SW480 (cell line): ENCODE measurements at regions not wholly inside any gene's neighbourhood (a gene's known extent, or its start where the extent isn't known, plus 50 kb on each side); places are given as distances from the start of the nearest gene placed in this dataset.

Experiments
- DNase-seq: peaks from one replicate; pipeline ENCODE4 v3.0.0-alpha.2; 2016; ENCODE audit warnings: low spot score

- DNase-seq: no peak
These were observed 239.0 kb downstream of the EIPR1 start for GRCh38 chr2:3138621-3139020.

DNA sequence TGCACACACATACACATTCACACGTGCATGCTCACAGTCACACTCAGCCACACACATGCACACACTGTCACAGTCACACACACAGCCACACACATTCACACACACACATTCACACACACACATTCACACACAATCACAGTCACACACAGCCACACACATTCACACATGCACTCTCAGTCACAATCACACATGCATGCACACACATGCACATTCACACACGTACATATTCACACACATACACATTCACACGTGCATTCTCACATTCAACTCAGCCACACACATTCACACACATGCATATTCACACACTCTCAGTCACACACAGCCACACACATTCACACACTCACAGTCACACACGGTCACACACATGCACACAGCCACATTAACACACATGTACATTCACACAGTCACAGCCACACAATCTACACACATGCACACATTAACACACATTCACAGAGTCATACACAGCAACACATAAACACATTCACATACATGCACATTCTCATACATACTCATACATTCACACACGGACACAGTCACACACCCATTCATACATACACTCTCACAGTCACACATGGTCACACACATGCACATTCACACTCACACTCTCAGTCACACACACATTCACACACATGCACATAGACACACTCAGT is 239.8 kb downstream of the EIPR1 start:
- no peak for DNase-seq

- DNase-seq: no peak
These were observed 241.9 kb downstream of the EIPR1 start for GRCh38 chr2:3135676-3136075.

DNA sequence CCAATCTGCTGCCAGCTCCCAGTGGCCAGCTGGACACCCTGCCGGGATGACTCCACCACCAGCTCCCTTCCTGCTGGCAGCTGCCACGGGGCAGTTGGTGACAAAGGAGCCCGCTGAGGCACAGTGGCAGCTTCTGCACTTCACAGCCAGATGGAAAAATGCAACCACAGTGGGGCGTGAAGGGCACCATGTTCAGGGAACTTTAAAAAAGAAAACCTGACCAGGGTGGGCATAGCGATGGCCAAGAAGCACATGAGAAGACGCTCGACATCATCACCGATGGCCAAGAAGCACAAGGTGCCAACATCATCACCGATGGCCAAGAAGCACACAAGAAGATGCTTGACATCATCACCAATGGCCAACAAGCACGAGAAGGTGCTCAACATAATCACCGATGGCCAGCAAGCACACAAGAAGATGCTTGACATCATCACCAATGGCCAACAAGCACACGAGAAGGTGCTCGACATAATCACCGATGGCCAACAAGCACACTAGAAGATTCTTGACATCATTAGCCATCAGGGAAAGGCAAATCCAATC is 243.5 kb downstream of the EIPR1 start:
- DNase-seq: no peak

GRCh38 chr2:3132966-3133365 is 244.7 kb downstream of the EIPR1 start:
- DNase-seq: no peak

DNA sequence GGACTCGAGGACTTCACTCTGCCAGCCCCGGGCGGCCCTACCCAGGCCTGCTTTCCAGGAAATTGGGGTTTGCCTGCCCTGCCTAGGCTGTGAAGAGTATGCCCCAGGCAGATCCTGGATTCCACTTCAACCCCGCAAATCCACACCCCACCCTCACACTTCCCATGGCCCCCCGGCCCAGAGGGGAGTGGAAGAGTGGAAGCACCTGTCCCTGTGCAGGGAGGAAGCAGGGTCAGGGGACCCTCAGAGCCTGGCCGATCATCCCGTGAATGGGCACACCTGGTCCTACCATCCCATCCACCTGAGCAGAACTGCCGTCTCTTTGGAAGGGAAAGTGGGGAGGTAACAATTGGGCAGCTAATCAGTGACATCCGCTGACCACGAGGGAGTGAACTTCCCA is 245.2 kb downstream of the EIPR1 start:
- DNase-seq: no peak

GRCh38 chr2:3131636-3132326 is 245.8 kb downstream of the EIPR1 start:
- DNase-seq: no peak

- DNase-seq: no peak
These were observed 246.6 kb downstream of the EIPR1 start for GRCh38 chr2:3130889-3131635.

DNA sequence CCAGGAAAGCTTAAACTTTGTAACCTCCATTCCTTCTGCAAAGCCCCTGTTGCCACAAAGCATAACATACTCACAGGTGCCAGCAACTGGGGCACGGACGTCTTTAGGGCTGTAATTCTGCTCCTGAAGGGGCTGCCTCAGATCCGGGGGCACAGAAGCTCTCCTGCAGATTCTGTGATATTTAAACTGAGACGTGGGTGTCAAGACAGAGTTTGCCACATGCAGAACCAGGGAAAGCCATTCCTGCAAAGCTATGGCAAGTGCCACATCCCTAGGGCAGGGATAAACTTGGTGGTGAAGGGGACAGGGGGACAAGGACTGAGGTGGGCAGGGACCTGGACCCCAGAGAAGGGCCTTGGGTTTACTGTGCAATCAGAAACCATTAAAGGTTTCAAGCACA is 247.2 kb downstream of the EIPR1 start:
- DNase-seq: no peak

DNA sequence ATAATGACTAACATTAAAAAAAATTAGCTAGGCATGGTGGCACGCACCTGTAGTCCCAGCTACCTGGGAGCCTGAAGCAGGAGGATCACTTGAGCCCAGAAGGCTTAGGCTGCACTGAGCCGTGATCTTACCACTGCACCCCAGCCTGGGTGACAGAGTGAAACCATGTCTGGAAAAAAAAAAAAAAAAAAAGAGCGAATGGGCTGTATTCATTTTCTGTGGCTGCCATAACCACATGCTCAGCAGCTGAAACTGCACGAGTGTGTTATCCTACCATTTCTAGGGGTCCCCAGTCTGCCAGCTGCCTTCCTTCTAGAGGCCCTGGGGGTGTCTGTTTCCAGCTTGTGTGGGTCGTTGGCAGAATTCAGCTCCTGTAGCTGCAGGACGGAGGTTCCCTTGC is 247.8 kb downstream of the EIPR1 start:
- no peak for DNase-seq

DNA sequence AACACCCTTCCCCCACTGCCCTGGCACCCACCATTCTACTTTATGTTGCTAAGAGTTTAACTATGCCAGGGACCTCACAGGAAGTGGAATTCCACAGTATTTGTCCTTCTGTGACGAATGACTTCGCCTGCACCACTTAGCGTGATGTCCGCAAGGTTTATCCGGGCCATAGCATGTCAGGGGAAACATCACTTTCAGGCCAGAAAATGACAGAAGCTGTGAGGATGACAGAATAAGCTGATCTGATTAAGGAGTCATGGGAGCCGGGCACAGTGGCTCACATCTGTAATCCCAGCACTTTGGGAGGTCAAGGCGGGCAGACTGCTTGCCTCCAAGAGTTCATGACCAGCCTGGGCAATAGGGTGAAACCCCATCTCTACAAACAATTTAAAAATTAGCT is 248.8 kb downstream of the EIPR1 start:
- no peak for DNase-seq

GRCh38 chr2:3127710-3128109 is 249.9 kb downstream of the EIPR1 start:
- DNase-seq: no peak

DNA sequence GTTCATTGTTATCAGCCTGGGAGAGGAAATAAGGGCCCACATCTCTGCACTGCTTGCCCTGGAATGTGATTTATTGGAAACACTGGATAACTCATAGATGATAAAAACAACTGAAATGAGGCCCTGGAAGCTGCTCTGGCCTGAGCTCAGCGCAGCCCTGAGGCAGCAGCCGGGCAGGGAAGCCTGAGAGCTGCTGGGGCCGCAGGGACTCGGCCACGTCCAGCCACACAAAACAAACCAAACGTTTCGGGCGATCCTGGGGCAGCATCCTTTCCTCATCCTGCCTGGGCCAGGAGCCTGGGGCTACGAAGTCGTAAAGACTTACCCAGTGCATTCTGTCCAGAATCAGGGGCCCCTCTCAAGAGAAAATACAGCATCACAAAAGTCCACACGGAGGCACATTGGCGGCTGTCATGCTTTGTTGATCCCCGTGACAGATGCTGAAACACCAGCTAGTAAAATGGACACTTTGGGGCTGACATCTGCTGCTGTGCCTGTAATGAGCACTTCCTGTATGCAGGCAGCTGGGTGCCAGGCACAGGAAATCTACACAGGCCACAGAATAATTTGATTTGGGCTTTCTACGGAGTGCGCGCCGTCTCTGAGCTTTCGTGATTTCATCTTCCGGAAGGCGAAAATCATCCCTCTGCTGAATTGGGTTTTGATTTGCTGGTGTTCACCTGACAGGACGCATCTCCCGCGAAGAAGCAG is 250.6 kb downstream of the EIPR1 start:
- no peak for DNase-seq

GRCh38 chr2:3126171-3126910 is 251.3 kb downstream of the EIPR1 start:
- no peak for DNase-seq

DNA sequence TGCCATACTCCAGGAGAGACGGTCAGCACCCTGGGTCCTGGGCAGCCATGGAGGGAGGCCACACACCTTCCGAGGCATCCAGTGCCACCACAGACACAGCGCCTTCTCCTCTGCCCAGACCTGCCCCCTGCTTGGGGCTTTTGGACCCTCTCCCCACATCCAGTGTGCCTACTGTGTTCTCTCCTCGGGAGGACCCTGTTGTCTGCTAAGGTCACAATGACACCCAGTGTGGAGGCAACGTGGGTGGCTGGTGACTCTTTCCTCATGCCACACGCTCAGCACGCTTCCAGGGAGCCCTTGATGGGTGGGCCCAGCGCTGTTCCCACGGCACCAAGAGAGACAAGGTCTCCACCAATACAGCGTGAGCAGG is 251.9 kb downstream of the EIPR1 start:
- DNase-seq: no peak

DNA sequence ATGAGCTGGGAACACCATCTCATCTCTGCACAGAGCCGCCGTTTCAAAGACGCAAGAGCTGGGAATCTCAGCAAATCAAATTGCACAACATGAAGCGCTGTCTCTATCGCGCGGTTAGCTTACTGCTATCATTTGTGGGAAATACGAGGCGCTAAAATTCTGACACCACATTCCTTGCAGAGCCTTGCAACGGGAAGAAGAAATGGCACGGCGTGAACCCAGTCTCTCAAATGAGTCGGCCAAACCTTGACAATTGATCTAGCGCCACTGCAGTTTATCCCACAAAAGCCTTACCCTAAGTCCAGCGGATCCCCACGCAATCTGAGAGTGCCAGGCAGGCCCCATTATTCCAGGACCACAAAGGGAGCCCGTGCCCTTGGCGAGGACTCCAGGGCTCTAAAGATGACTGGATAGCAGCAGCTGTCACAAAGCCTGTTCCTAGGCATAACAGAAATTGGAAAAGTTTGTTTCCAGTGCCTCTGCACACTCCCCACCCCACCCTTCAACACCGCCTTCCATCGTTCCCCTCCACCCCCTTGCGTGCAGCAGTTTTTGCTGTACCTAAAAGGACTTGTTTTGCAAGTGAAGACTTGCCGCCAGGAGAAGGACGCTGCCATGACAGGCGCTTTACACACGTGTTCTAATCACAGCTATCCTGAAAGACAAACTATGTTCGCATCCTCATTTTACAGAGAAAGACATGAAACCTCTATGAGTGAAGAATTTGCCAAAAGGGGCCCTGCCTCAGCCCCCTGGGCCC is 252.4 kb downstream of the EIPR1 start:
- DNase-seq: no peak

- no peak for DNase-seq
These were observed 255.1 kb downstream of the EIPR1 start for GRCh38 chr2:3122525-3122924.

DNA sequence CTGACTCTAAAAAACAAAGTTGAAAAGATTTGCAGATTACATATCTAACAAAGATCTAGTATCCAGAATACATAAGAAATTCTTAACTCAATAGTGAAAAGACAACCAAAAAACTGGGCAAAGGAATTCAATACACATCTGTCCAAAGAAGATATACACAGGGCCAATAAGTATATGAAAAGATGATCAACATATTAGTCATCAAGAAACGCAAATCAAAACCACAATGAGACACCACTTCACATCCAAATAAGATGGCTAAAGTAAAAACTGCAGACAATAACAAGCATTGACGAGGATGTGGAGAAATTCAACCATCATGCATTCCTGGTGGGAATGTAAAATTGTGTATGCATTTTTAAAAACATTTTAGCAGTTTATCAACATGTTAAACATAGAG is 256.0 kb downstream of the EIPR1 start:
- no peak for DNase-seq

GRCh38 chr2:3117650-3118216 is 259.9 kb downstream of the EIPR1 start:
- no peak for DNase-seq

DNA sequence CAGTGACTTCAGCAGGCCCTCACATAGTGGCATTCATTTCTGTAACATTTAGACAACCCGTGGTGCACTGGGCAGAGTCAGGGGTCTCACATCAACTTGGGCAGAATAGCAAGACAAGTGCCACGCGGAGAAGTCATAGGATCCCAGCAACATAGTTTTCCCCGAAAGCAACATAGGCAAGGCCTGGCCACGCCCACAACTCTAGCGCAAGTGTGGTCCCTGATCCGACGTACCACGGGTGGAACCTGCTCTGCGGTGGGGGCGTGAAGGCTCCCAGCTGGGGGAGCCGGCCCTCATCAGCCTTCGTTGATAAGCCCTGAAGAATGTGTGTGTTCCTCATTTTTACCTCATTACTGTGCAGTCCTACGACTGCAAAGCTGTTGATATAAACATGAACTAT is 261.2 kb downstream of the EIPR1 start:
- no peak for DNase-seq
